GM18520 (cell line): ENCODE measurements at regions not wholly inside any gene's neighbourhood (a gene's known extent, or its start where the extent isn't known, plus 50 kb on each side); places are given as distances from the start of the nearest gene placed in this dataset.
"Not testable (repeated sequence)": the region's sequence is repeated elsewhere in the genome, so short reads cannot be mapped to it uniquely, and the experiment has no call there.

Experiments used
- ATAC-seq: cut with Tn5 transposase; IDR thresholded peaks from one replicate; pipeline ENCODE4 v1.9.1; 2021; ENCODE audit not compliant: unreplicated experiment

DNA sequence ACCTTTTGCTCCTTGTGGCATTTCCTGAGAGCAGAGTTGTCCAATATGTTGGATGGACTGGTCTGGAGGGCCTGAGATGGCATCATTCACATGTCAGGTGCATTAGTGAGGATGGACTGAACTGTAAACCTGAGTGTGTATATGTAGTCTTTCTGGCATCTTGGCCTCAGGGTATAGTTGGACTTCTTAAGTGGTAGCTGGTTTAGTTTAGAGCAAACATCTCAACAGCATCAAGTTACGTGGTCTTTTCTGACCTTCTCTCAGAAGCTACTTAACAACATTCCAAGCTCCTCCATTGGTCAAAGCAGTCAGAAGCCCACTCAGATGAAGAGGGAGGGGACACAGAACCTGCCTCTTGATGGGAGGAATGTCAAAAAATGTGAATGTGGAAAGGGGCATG lies 829.9 kb downstream of the METTL15 start:
- no peak for ATAC-seq

DNA sequence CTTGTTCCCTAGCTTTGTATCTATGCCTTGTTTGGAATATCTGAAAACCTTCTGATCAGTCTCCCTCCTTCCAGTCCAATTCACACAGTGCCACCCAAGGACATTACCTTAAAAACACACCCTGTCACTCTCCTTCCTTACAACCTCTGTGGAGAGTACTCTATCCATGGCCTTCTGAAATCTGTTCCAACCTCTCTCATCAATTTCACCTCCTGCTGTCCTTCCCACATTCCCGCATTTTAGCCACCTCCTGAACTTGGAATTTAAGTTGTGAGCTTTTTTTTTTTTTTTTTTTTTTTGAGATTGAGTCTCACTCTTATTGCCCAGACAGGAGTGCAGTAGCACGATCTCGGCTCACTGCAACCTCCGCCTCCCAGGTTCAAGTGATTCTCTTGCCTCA lies 824.8 kb downstream of the METTL15 start:
- no peak for ATAC-seq

DNA sequence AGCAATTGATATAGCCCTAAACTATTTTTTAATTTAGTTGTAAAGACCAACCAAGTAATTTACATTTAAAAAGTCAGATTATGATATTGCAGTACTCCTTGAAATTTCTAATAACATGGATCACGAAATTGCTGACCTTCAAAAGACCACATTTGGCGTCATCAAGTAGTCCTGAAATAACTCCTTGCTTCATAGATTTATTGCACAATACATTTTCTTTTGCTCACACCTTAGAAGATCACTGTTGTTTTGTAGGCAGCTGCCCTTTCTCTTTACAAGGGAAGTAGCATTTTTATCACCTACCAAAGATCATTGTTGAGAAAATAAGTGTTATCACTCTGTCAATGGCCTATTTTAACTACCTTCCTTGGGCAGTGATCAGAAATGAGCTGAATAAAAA lies 815.8 kb downstream of the METTL15 start:
- no peak for ATAC-seq

DNA sequence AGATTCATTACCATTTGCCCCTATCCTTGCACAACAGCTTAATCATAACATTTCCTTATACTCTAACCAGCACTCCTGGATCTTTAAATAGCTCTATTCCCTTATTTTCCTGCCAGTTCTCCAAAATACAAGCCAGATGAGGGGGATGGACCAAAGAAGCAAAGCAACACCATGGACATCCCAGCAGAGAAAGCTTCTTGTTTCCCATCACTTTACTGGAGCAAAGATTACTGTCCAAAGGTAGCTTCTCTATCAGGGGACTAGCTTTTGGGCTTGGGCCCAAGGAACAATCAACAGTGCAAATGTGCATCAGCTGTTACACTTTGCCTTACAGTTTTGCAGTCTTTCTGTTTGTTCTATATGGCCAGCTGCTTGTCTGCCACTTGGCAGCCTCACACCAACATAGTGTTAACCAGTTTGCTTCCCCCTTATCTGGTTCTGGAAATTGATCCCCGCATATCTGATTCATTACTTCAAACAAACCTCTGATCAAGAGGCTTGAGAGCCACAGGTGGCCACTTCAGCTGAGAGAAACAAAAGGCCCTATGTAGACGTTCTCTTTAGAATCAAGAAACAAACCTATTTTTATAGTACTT lies 814.3 kb downstream of the METTL15 start:
- ATAC-seq: no peak

DNA sequence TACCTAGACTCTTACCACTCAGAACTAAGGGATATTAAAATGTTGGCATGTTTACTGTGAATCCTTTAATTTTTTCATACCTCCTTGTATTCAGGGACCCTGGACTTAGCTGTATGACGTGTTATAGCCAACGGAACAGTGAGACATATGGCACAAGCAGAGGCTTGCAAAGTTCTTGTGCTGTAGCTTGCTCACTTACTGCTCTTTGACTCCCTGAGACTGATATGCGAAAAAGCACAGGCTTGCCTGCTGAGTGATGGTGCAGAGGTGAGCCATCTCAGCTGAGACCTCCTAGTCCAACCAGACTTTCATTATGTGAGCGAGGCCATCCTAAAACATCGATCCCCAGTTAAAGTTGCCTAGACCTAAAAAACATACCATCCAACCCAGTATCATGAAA lies 811.0 kb downstream of the METTL15 start:
- ATAC-seq: no peak

DNA sequence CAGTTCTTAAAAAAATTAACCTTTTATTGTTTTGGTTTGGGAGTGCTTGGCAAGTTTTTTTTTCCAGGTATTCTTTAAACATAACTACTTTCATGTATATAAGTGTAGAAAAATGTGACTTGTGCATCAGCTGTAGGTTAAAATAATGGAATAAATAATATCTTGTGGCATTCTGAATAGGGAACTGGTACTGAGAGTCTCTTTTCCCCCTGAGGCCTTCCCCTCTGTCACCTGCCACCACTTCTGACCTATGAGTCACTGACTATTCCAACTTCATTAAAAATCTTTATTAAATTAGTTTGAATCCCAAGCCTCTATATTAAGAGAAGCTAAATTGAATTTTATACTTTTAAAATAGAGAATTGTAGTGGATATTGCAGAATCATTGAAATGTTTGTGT lies 805.7 kb downstream of the METTL15 start:
- ATAC-seq: no peak

DNA sequence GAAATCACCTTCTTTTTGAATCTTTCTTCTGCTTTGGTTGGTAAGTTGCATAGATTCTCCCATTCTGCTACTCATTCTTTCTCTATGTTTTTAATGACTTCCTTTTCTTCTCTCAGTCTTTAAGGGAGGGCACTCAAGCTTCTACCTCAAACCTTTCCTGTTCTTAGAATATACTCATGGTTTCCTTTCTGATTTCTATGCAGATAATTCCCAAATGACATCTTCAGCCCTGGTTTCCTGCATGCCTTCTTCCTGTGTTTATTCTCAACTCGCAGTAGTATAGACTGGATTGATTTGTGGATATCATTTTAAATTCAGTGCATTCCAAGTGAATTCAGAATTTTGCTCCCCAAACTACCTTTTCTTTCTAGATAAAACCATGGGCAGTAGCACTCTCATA lies 803.6 kb downstream of the METTL15 start:
- no peak for ATAC-seq

DNA sequence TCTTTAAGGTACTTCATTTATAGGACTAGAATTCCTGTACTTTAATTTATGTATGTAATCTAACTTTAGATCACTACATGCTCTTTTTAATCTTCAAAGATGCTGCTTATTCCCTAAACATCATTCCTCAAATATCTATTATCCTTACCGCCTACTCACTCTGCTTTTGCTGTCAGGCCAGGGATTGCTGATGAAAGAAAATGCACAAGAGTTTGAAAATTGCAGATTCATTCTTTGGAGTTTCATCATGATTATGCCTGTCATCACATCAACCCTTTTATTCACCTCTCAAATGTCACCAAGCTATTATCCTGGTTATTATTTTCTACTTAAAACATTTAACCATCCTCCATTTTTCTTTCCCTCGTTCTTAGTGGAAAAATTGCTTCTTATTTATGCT lies 802.7 kb downstream of the METTL15 start:
- no peak for ATAC-seq

DNA sequence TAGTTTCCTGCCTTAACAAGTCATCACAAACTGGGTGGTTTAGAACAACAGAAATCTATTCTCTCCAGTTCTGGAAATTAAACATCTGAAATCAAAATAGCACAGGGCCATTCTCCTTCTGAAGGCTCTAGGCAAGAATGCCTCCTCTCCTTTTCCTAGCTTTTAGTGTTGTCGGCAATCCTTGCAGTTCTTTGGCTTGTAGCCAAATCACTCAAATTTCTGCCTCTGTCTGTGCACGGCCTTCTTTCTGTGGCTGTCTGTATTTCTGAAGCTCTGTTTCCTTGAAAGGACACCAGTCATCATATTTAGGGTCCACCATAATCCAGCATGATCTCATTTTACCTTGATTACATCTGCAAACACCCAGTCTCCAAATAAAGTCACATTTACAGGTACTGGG lies 795.5 kb downstream of the METTL15 start:
- ATAC-seq: no peak

DNA sequence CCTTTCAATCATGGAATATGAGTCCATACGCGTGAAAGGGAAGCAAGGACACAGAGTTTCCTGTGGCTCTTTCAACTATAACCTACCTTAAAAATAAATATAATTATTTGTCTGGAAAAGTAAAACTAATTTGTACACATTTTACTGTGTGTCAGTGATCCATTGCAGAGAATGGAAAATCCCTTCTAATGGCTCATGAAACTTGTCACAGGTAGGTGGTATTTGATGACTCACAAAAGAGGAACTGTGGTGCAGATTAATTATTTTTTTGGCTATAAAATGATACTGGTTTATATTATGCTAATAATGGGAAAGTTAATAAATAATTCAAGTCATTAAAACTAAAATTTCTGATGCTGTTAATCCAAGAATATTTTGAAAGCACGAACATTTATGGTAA lies 792.2 kb downstream of the METTL15 start:
- no peak for ATAC-seq

DNA sequence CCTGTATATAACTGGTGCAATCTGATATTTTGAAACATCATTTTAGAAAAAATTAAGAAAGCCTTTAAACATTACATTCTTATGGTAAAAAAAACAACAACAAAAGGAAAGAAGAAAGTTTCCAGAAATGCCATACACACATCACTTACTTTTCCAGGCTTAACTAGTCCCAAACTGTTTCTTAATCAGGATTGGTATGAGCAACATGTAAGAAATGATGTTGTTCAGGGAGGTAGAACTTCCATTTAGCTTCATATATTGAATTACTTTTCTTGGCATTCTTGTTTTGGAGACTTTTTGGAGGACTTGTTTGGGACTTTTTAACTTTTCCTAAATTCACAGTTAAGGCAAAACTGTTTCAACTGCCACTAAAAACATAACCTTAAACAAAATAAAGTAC lies 791.5 kb downstream of the METTL15 start:
- no peak for ATAC-seq

DNA sequence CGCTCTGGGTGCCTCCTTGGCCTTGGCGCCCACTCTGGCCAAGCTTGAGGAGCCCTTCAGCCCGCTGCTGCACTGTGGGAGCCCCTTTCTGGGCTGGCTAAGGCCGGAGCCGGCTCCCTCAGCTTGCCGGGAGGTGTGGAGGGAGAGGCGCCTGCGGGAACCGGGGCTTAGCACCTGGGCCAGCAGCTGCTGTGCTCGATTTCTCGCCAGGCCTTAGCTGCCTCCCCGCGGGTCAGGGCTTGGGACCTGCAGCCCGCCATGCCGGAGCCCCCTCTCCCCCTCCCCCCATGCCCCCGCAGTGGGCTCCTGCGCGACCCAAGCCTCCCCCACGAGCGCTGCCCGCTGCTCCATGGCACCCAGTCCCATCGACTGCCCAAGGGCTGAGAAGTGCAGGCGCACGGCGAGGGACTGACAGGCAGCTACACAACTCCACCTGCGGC lies 782.4 kb downstream of the METTL15 start:
- ATAC-seq: not testable (repeated sequence)

DNA sequence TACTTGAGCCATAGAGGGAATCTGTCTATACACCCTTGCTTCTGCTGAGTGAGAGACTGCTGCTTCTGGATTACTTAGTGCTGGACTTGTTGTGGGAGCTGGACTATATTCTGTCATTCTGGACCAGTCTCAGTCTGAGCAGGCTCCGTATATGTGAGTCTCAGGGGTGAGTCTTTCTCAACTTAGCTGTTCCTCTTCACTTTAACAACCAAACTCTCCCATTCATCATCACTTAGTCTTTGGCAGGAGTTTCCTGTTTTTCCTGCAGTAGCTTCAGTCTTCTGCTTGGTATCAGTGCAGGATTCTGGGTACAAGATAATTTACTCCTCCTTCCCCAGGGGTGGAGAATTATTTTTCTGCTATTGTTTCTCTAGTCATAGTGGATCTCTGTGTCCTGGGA lies 779.5 kb downstream of the METTL15 start:
- ATAC-seq: no peak

DNA sequence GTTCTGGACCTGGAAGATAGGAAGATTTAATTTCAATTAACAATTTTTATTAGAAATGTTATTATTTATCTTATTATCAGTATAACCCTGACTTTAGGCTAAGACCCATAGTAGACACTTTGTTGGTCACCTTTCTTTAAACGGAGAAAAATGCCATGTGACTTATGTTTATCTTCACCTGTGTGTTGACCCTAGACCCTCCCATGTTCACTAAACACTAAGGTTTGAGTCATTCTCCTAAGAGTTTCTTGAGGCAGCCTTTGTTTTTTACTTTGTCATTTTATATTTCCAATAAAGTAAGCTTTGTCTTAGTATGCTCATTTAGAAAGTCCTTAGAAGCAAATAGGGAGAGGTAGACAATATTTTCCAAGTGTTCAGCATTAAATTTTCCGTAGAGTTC lies 771.7 kb downstream of the METTL15 start:
- ATAC-seq: no peak

DNA sequence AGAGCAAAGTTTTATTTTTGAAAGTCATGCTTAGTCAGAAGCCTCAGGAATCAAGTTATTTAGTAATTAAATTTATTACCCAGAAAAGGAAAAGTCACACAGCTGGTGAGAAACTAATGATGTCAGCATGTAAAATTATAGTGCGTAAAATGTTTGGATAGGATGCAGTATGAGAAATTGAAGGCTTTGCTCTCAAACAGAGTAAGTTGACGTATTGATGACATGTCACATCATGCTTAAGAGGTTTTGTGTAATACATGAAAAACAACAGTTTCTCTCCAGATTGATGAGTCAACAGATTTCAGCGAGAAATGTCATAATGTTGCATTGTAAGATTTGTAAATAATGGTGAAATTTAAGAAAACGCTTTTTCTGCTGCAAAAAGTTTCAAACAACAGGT lies 769.8 kb downstream of the METTL15 start:
- no peak for ATAC-seq

DNA sequence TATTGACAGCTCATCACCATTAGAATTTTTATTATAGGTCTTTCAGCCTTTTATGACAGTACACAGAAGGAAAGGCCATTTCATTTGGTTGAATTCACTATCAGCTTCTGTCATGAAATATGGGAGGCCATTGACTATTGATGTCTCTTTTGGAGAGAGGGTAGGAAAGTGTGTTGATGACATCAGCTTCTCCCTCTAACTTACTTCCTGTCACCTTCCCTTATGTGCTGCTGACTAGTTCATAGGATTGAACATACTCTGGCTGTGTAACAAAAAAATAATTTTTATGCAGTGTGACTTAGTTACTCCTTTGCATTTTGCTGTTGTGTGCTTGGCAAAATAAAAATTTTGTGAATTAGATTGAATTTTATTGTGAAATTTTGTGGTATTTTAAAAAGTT lies 769.2 kb downstream of the METTL15 start:
- no peak for ATAC-seq

DNA sequence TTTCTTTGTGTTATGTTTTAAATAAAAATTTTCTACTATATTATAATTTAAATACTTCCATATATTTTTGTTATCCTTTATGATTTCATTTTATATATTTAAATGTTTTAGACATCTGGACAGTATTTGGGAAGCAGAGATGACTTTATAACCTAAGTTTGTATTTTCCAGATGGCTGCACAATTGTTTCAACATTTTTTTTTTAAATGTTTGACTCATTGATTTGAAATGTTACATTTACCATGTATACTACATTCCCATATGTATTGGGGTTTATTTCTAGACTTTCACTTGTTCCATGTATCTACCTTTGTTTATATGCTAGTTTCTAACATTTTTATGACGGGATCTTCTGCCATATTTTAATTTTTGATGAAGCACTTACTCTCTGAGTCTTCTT lies 766.5 kb downstream of the METTL15 start:
- ATAC-seq: no peak

DNA sequence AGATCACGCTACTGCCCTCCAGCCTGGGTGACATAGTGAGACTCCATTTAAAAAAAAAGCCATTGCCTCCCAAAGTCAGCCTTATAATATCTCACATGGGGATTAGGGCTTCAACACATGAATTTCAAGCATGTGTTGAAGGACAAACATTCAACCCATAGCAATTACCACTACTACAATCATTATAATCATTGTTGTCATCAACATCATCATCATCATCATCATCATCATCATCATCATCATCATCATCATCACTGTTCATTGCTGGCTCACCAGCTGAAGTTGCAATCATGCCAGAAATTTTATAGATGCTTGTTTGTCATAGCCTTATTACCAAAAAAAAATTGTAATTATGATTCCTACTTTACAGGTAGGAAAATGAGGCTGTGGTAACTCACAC lies 762.9 kb downstream of the METTL15 start:
- ATAC-seq: no peak

DNA sequence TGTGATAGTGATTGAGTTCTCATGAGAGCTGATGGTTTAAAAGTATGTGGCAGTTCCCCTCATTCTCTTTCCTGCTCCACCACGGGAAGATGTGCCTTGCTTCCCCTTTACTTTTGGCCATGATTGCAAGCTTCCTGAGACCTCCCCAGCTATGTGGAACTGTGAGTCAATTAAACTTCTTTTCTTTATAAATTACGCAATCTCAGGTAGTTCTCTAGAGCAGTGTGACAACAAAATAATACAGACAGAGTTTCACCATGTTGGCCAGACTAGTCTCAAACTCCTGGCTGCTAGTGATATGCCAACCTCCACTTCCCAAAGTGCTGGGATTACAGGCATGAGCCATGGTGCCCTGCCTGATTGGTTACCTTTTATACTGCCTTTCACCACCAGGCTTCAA lies 755.2 kb downstream of the METTL15 start:
- ATAC-seq: no peak

DNA sequence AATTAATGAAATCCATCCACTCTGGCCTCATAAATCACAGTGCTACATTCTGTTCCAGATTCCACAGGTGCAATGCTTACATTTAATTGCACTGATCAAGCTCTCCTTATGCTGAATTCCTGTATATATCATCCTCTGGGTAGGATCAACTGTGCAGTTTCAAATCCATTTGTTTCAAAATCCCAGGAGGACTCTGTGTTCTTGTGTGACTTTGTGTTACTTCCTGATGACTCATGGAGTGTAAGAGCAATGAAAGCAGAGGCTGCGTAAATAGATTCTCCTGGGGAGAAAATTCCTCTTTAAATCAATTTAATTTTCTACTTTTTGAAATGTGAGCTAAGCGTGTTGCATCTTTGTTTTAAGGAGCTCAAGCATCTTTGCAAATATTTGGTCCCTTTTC lies 752.7 kb downstream of the METTL15 start:
- no peak for ATAC-seq

DNA sequence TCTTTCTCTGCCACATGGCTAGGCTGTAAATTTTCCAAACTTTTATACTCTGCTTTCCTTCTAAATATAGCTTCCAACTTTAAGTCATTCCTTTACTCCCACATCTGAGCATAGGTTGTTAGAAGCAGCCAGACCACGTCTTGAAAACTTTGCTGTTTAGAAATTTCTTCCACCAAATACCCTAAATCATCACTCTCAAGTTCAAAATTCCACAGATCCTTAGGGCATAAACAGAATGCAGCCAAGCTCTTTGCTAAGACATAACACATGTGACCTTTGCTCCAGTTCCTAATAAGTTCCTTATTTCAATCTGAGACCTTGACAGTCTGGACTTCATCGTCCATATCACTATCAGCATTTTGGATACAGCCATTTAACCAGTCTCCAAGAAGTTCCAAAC lies 749.9 kb downstream of the METTL15 start:
- ATAC-seq: no peak

DNA sequence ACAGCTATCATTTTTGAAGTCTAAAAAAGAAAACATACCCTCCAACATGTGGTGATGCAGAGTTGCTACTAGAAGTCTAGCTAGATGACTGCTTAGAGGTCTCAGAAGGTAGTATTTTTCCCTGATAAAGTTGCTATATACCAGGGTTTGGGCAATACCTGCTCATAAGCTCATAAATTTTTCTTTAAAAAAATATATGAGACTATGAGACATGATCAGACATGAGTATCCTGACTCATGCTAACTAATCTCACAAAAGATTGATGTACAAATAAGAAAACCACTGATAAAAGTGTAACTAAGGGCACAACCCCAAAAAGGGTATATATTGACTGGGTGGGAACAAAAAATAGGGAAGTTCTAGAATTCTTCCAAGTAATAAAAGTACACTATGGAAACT lies 740.9 kb downstream of the METTL15 start:
- ATAC-seq: no peak

DNA sequence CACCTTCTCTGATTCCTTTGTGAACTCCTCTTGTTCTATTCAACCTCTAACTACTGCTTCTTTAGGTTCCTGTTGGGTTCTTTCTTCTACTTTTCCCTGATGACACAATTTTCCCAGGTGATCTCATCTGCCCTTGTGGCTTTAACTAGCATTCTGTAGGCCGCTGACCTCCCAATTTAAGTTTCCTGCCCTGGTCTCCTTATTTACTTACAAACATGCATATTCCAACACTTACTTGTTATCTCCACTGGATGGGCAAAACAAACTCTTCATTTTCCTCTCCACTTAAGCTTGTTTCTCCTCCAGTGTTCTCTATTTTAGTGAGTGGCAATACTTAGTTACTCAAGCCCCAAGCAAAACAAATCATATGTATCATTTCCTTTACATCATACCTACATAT lies 734.5 kb downstream of the METTL15 start:
- ATAC-seq: no peak

DNA sequence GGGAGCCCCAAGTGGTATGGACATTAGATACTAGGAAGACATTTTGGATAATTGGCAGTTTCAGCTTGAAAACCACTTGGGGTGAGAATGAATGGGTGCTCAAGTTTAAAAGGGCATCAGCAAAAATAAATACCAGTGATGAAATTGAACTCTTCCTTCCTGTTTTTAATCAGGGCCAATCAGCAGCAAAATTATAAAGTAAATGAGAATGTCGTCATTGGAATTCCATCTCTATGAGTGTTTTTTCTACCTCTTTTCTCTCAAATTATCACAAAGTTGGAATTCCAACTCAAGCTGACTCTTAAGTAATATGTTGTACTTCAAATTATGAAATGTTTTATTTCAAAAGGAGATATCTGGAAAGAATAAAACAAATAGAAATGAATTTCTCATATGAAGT lies 730.6 kb downstream of the METTL15 start:
- no peak for ATAC-seq
